H1 (cell line): ENCODE measurements at regions not wholly inside any gene's neighbourhood (a gene's known extent, or its start where the extent isn't known, plus 50 kb on each side); places are given as distances from the start of the nearest gene placed in this dataset.

Source experiments
- CTCF ChIA-PET: fragments of 300-600 bp; sonication (Branson Sonifier 250); formaldehyde crosslinking; loops from one replicate; lab custom pipeline; 2021; ENCODE audit not compliant: partially characterized antibody; lab: Charles Lee
- POLR2A ChIA-PET: fragments of 300-600 bp; sonication (Branson Sonifier 250); formaldehyde crosslinking; loops from one replicate; lab custom pipeline; 2021; ENCODE audit warnings: inconsistent platforms; ENCODE audit not compliant: partially characterized antibody; lab: Charles Lee
- DNase-seq, 2 experiments: peaks; one replicate each; pipeline versions ENCODE4 v3.0.0 to v3.0.0-alpha.2; 2010 to 2022; ENCODE audit warnings: low spot score in 2 of 2, low read depth in 1 of 2, mixed read lengths in 1 of 2
- FAIRE-seq: peaks from 2 replicates; lab custom pipeline; 2011; peaks lifted over from hg19 to GRCh38; lab: Jason Lieb, UNC
- H2AFZ ChIP-seq: 2 replicates; pipeline ENCODE4 v1.8.1; 2012; ENCODE audit warnings: low read length, inconsistent platforms
- H2AK5ac ChIP-seq: 2 replicates; pipeline ENCODE4 v1.6.1; 2013; ENCODE audit warnings: low read depth, low read length
- H2BK120ac ChIP-seq: replicated peaks from 2 replicates; pipeline ENCODE3; 2013; ENCODE audit warnings: low read depth, low read length, inconsistent platforms
- H2BK12ac ChIP-seq: 2 replicates; pipeline ENCODE4 v1.6.1; 2013; ENCODE audit warnings: low read depth, low read length
- H2BK15ac ChIP-seq: 2 replicates; pipeline ENCODE4 v1.6.1; 2013; ENCODE audit warnings: low read length
- H2BK20ac ChIP-seq: 2 replicates; pipeline ENCODE4 v1.6.1; 2013; ENCODE audit warnings: low read length
- H2BK5ac ChIP-seq: 2 replicates; pipeline ENCODE4 v1.6.1; 2013; ENCODE audit warnings: low read depth, low read length
- H3K14ac ChIP-seq: 2 replicates; pipeline ENCODE4 v1.6.1; 2013; ENCODE audit warnings: inconsistent platforms; ENCODE audit not compliant: insufficient read length
- H3K18ac ChIP-seq: 2 replicates; pipeline ENCODE4 v1.6.1; 2013; ENCODE audit warnings: low read length; ENCODE audit errors: extremely low read depth
- H3K23ac ChIP-seq: 2 replicates; pipeline ENCODE4 v1.6.1; 2013; ENCODE audit warnings: inconsistent platforms; ENCODE audit not compliant: insufficient read length
- H3K23me2 ChIP-seq: 2 replicates; pipeline ENCODE4 v1.6.1; 2013; ENCODE audit warnings: low read depth, low read length
- H3K27ac ChIP-seq: 2 replicates; pipeline ENCODE4 v1.6.1; 2011; ENCODE audit warnings: low read depth, low read length, inconsistent platforms
- H3K27me3 ChIP-seq, 4 experiments: replicated peaks in 1 of 4; 1 replicate in 1 of 4; 2 replicates in 3 of 4; pipeline versions ENCODE4 v1.6.1 to v1.8.1; 2011 to 2013; ENCODE audit warnings: low read length in 3 of 4, mild to moderate bottlenecking in 3 of 4, inconsistent platforms in 2 of 4, mixed read lengths in 2 of 4, moderate library complexity in 1 of 4; ENCODE audit not compliant: control insufficient read depth in 3 of 4, insufficient read depth in 3 of 4; ENCODE audit errors: extremely low read depth in 1 of 4
- H3K36me3 ChIP-seq, 4 experiments: 2 replicates each; pipeline versions ENCODE4 v1.6.1 to v1.8.1; 2011 to 2013; ENCODE audit warnings: mild to moderate bottlenecking in 4 of 4, low read length in 3 of 4, moderate library complexity in 2 of 4, control low read depth in 1 of 4, inconsistent platforms in 1 of 4; ENCODE audit not compliant: insufficient read depth in 4 of 4, control insufficient read depth in 2 of 4
- H3K4ac ChIP-seq: replicated peaks from 2 replicates; pipeline ENCODE3; 2013; ENCODE audit warnings: low read length, low read depth, mixed read lengths, inconsistent platforms; ENCODE audit not compliant: insufficient read length
- H3K4me1 ChIP-seq, 4 experiments: replicated peaks in 1 of 4; 1 replicate in 1 of 4; 2 replicates in 3 of 4; pipeline versions ENCODE4 v1.6.1 to v1.8.1; 2011 to 2013; ENCODE audit warnings: low read length in 3 of 4, inconsistent platforms in 2 of 4, mixed read lengths in 1 of 4; ENCODE audit not compliant: insufficient read depth in 4 of 4, control insufficient read depth in 3 of 4
- H3K4me2 ChIP-seq, 2 experiments: 2 replicates each; pipeline versions ENCODE4 v1.6.1 to v1.8.1; 2011 to 2013; ENCODE audit warnings: low read depth in 2 of 2, low read length in 2 of 2, control low read depth in 1 of 2, inconsistent platforms in 1 of 2, mild to moderate bottlenecking in 1 of 2; ENCODE audit not compliant: insufficient read depth in 1 of 2
- H3K4me3 ChIP-seq, 4 experiments: fragments of 200-600, 300-600 bp in 1 of 4; sonication (generic), shearing (Covaris generic), sonication (Bioruptor Twin) in 1 of 4; 2 replicates each; pipeline versions ENCODE4 v1.5.1 to v1.8.1; 2011 to 2016; ENCODE audit warnings: low read length in 4 of 4, low read depth in 3 of 4, control low read depth in 2 of 4, inconsistent platforms in 2 of 4, mild to moderate bottlenecking in 2 of 4, mixed read lengths in 1 of 4, moderate library complexity in 1 of 4; ENCODE audit not compliant: insufficient read depth in 2 of 4; ENCODE audit errors: extremely low read depth in 1 of 4
- H3K56ac ChIP-seq: replicated peaks from 2 replicates; pipeline ENCODE3; 2013; ENCODE audit warnings: low read depth, mild to moderate bottlenecking, mixed read lengths, low read length, inconsistent platforms; ENCODE audit not compliant: insufficient read length
- H3K79me1 ChIP-seq: 2 replicates; pipeline ENCODE4 v1.6.1; 2013; ENCODE audit warnings: low read depth, low read length, control low read depth
- H3K79me2 ChIP-seq, 2 experiments: 2 replicates each; pipeline versions ENCODE4 v1.6.1 to v1.8.1; 2012 to 2013; ENCODE audit warnings: low read length in 2 of 2, mild to moderate bottlenecking in 2 of 2, inconsistent platforms in 1 of 2; ENCODE audit not compliant: insufficient read depth in 2 of 2, control insufficient read depth in 1 of 2
- H3K9ac ChIP-seq, 4 experiments: replicated peaks in 1 of 4; 1 replicate in 1 of 4; 2 replicates in 3 of 4; pipeline versions ENCODE4 v1.6.1 to v1.8.1; 2011 to 2013; ENCODE audit warnings: low read depth in 3 of 4, low read length in 3 of 4, control low read depth in 2 of 4, mild to moderate bottlenecking in 2 of 4, moderate library complexity in 2 of 4, inconsistent platforms in 1 of 4; ENCODE audit errors: extremely low read depth in 1 of 4
- H3K9me3 ChIP-seq, 2 experiments: 2 replicates each; pipeline versions ENCODE4 v1.6.1 to v1.8.1; 2012 to 2013; ENCODE audit warnings: mild to moderate bottlenecking in 2 of 2, moderate library complexity in 2 of 2, control low read depth in 1 of 2, inconsistent platforms in 1 of 2, low read depth in 1 of 2, low read length in 1 of 2, mixed read lengths in 1 of 2; ENCODE audit not compliant: insufficient read depth in 2 of 2
- H4K20me1 ChIP-seq, 2 experiments: replicated peaks in 1 of 2; 2 replicates each; pipeline versions ENCODE3 to v1.8.1; 2011 to 2013; ENCODE audit warnings: inconsistent platforms in 2 of 2, low read length in 2 of 2, mild to moderate bottlenecking in 1 of 2; ENCODE audit not compliant: insufficient read depth in 2 of 2, control insufficient read depth in 1 of 2
- H4K5ac ChIP-seq: 2 replicates; pipeline ENCODE4 v1.6.1; 2013; ENCODE audit warnings: low read length, low read depth, mixed read lengths, inconsistent platforms; ENCODE audit not compliant: insufficient read length
- H4K8ac ChIP-seq: 2 replicates; pipeline ENCODE4 v1.8.0; 2013; ENCODE audit warnings: mild to moderate bottlenecking, moderate library complexity, low read length, inconsistent platforms; ENCODE audit not compliant: insufficient read depth; ENCODE audit errors: extremely low read depth
- H4K91ac ChIP-seq: replicated peaks from 2 replicates; pipeline ENCODE3; 2013; ENCODE audit warnings: low read length, mixed read lengths, inconsistent platforms; ENCODE audit not compliant: insufficient read length
- NANOG ChIP-seq: IDR thresholded peaks from 2 replicates; pipeline ENCODE4 v1.6.1; 2011; ENCODE audit warnings: low read length, low read depth, mild to moderate bottlenecking, inconsistent platforms; ENCODE audit not compliant: insufficient read depth, poor library complexity, severe bottlenecking
- TBP ChIP-seq: IDR thresholded peaks from 2 replicates; pipeline ENCODE4 v1.6.1; 2011; ENCODE audit warnings: low read depth, low read length, improper control_type of control experiment
- WGBS, 2 experiments: shearing (Covaris generic) in 1 of 2; methylation state at CpG; one replicate each; pipeline versions ENCODE4 v1.1.6 to v1.1.7; 2013 to 2015; ENCODE audit warnings: low lambda C conversion rate in 2 of 2, mixed read lengths in 2 of 2, inconsistent platforms in 1 of 2, low coverage in 1 of 2, missing lambda C conversion rate in 1 of 2; ENCODE audit not compliant: insufficient replicate concordance in 2 of 2, insufficient coverage in 1 of 2, insufficient read length in 1 of 2; ENCODE audit errors: extremely low coverage in 1 of 2, missing lambda C conversion rate in 1 of 2; 5-methylcytosine and 5-hydroxymethylcytosine counted together

- Histone ChIP-seq H3K23me2 (no peaks in the 10 kb centered on the region), H3K79me2 (no peaks in the 10 kb centered on the region), H4K5ac (no peak overlapping the region), H3K27ac (no peak overlapping the region), H2BK5ac (no peak overlapping the region), H4K91ac (no peak overlapping the region), H3K4me1 (no peaks in the 10 kb centered on the region), H3K56ac (no peak overlapping the region), H2BK120ac (no peak overlapping the region), H2AFZ (no peak overlapping the region), H3K4me3 (no peak overlapping the region), H3K4ac (no peak overlapping the region), H3K9me3 (peaks cover 0 to 13% of the 10 kb centered on the region in 2 experiments; a peak in 2 of 4 replicates), H3K14ac (no peak overlapping the region), H2BK20ac (no peak overlapping the region), H3K36me3 (no peaks in the 10 kb centered on the region), H3K9ac (no peak overlapping the region), H3K4me2 (no peak overlapping the region), H2BK12ac (no peak overlapping the region), H3K79me1 (no peaks in the 10 kb centered on the region), H2BK15ac (no peak overlapping the region), H2AK5ac (no peak overlapping the region), H3K27me3 (no peaks in the 10 kb centered on the region), H3K18ac (no peak overlapping the region), H4K20me1 (no peaks in the 10 kb centered on the region), H3K23ac (no peak overlapping the region), H4K8ac (no peak overlapping the region)
- WGBS, 2 experiments, result 78% methylated on average over 7 of the region's 7 CpGs; no CpG with 5 or more reads in 1 of the 2 experiments
- FAIRE-seq (no peak), DNase-seq (no peak)
- TF ChIP-seq TBP, result no peak
- TF ChIP-seq NANOG, result no peak
- CTCF ChIA-PET, result interaction anchor here (1.2 to 2.9 kb wide), 3 partner anchors 9 to 892 kb away, joined by 3 to 18 read pairs (median 5); no protein-coding TSS in a partner anchor
- POLR2A ChIA-PET, result interaction anchor here (1.0 kb wide), 1 partner anchor 37 kb away, joined by 5 read pairs; no protein-coding TSS in a partner anchor
Measured at GRCh38 chr6:85314586-85314985, 135.3 kb upstream of the NT5E start.
